Activated naive CD8-positive, alpha-beta T cell (primary cell): ENCODE measurements at regions not wholly inside any gene's neighbourhood (a gene's known extent, or its start where the extent isn't known, plus 50 kb on each side); places are given as distances from the start of the nearest gene placed in this dataset.

Experiments
- H3K27ac Mint-ChIP-seq: one replicate; pipeline ENCODE4 v1.8.0; 2021; ENCODE audit warnings: mixed read lengths
- H3K27me3 Mint-ChIP-seq: one replicate; pipeline ENCODE4 v1.8.0; 2021; ENCODE audit warnings: mixed read lengths
- H3K36me3 Mint-ChIP-seq: one replicate; pipeline ENCODE4 v1.8.0; 2021; ENCODE audit warnings: mixed read lengths
- H3K4me1 Mint-ChIP-seq: one replicate; pipeline ENCODE4 v1.8.0; 2021; ENCODE audit warnings: low read depth, mixed read lengths
- H3K4me3 Mint-ChIP-seq: one replicate; pipeline ENCODE4 v1.8.0; 2021; ENCODE audit warnings: mild to moderate bottlenecking, mixed read lengths
- H3K9me3 Mint-ChIP-seq: one replicate; pipeline ENCODE4 v1.8.0; 2021; ENCODE audit warnings: low read depth, mixed read lengths

DNA sequence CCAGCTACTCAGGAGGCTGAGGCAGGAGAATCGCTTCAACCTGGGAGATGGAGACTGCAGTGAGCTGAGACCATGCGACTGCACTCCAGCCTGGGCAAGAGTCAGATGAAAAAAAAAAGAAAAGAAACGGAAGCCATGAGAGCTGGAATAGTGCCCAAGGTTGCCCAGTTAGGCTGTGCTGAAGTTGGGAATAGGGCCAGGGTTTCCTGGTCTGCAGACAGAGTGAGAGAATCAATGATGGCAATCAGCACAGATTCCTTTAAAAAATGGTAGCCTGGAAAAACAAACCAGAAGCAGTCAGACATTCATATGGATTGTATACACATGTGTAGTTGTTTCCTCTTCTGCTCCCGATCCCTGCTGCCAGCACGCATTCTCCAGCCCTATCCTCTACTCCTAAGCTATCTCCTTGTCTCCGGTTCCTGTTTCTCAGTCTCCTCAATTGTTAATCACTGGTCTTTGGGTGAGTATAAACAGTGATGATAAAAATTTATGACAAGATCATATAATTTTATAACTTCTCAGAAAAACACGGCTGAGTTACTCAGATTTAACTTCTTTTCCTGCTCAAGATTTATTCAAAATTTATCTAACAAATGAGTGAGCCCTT lies 316.2 kb upstream of the UMPS start:
- H3K9me3 Mint-ChIP-seq: no peaks in the 10 kb centered on the region
- H3K27me3 Mint-ChIP-seq: peaks cover 6% of the 10 kb centered on the region
- no peak overlapping the region for H3K27ac Mint-ChIP-seq
- no peak overlapping the region for H3K4me3 Mint-ChIP-seq
- H3K36me3 Mint-ChIP-seq: no peaks in the 10 kb centered on the region
- no peaks in the 10 kb centered on the region for H3K4me1 Mint-ChIP-seq

DNA sequence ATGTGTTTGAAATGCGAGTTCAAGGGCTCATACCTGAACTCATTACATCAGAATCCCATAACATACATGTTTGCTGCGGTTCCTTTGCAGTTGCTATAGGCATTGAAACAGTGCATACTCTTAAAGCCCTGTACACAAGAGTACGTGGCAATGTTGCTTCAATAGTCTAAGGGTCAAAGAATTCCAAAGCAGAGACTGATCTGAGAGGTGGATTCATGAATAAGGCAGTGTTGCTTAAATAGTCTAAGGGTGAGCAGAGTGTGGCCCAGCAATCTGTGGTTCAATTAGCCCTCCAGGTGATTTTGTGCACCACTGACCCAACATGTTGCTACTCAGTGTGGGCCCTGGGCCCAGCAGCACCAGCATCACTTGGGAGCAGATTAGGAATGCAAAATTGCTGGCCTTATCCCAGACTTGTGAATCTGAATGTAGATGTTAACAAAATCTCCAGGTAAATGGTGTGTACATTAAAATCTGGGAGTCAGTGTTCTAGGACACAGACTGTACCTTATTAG lies 314.7 kb upstream of the UMPS start:
- no peak overlapping the region for H3K27ac Mint-ChIP-seq
- H3K4me1 Mint-ChIP-seq: no peaks in the 10 kb centered on the region
- no peaks in the 10 kb centered on the region for H3K9me3 Mint-ChIP-seq
- peaks cover 6% of the 10 kb centered on the region for H3K27me3 Mint-ChIP-seq
- H3K4me3 Mint-ChIP-seq: no peak overlapping the region
- H3K36me3 Mint-ChIP-seq: no peaks in the 10 kb centered on the region

DNA sequence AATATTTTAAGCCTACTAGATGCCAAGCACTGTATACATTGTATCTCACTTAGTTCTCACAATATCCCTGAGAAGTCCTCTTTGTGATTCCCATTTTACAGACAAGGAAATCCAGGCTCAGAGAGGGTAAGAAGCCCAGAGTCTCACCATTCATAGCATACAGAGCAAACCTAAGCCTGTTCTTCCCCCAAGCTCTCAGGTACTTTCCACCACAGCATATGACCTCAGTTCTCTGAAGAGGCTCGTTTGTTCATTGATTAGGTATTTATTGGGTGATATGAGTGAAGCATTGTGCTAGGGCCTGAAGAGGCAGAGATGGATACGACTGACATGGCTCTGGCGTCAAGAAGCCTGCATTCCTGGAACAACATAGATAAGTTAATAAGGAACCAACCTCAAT lies 310.9 kb upstream of the UMPS start:
- no peaks in the 10 kb centered on the region for H3K36me3 Mint-ChIP-seq
- no peak overlapping the region for H3K27ac Mint-ChIP-seq
- no peaks in the 10 kb centered on the region for H3K4me1 Mint-ChIP-seq
- no peak overlapping the region for H3K4me3 Mint-ChIP-seq
- peaks cover 2% of the 10 kb centered on the region for H3K27me3 Mint-ChIP-seq
- H3K9me3 Mint-ChIP-seq: no peaks in the 10 kb centered on the region

DNA sequence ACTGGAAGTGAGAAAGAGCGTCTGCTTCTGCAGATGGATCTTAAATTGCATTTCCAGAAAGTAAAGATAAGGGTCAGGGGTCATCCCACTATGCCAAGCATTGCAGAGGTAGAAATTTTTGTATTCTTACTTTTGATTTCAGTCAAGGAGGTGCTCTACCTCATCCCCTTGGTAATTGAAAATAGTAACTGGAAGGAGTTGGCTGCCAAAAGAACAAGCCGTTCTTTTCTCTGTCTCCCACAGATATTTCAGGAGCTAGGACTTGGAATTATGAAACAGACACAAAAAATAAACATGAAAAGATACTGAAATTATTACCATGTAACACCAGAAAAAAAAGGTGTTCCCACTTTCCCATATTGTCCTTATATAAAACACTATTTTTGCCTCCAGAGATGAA lies 309.9 kb upstream of the UMPS start:
- Mint-ChIP-seq H3K36me3 (no peaks in the 10 kb centered on the region), H3K9me3 (no peaks in the 10 kb centered on the region), H3K27me3 (peaks cover 2% of the 10 kb centered on the region), H3K4me3 (no peak overlapping the region), H3K4me1 (no peaks in the 10 kb centered on the region), H3K27ac (no peak overlapping the region)

- Mint-ChIP-seq H3K27ac (no peak overlapping the region), H3K9me3 (no peaks in the 10 kb centered on the region), H3K4me3 (no peak overlapping the region), H3K4me1 (no peaks in the 10 kb centered on the region), H3K36me3 (no peaks in the 10 kb centered on the region), H3K27me3 (peaks cover under 1% of the 10 kb centered on the region)
These were observed 307.4 kb upstream of the UMPS start for GRCh38 chr3:124422805-124423204.

DNA sequence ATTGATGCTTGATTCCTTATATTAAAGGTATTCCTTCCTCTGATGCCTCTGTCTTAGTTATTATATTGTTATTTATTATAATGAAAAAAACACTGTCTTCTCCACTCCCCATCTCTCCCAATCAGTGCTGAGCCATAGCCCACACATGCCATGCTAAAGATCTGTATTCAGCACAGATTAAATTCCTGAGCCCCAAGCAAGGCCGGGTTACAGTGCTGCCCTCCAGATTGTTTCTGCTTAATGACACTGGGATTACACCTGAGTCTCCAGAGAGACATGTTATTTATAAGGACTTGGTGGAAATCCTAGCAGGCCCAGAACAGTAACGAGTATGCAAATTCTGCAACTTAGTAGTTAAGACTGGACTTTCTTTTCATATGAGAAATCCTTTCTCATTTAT lies 305.9 kb upstream of the UMPS start:
- Mint-ChIP-seq H3K36me3 (no peaks in the 10 kb centered on the region), H3K9me3 (no peaks in the 10 kb centered on the region), H3K4me3 (no peak overlapping the region), H3K27me3 (no peaks in the 10 kb centered on the region), H3K4me1 (no peaks in the 10 kb centered on the region), H3K27ac (no peak overlapping the region)

DNA sequence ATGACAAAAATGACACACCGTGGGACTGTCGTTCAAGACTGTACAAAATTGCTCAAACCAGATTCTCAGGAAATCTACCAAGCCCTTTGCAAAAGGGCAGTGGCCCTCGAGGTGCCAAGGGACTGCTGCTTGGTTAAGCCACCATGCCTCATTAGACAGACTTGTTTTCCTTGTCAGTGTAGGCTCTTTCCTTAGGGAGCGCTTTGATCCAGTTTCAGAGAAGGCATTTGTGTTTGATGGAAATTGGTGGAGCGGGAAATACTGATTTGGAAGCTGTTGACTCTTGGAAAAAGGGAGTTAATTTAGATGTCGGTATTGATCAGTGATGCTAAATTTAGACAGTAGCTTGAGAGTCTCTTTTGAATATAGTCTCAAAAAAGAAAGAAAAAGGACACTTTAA lies 304.3 kb upstream of the UMPS start:
- H3K4me3 Mint-ChIP-seq: no peak overlapping the region
- no peaks in the 10 kb centered on the region for H3K36me3 Mint-ChIP-seq
- no peaks in the 10 kb centered on the region for H3K4me1 Mint-ChIP-seq

GRCh38 chr3:124428372-124429128 lies 301.7 kb upstream of the UMPS start:
- Mint-ChIP-seq H3K9me3 (no peaks in the 10 kb centered on the region), H3K27ac (no peak overlapping the region), H3K4me3 (no peak overlapping the region), H3K27me3 (peaks cover 8% of the 10 kb centered on the region), H3K4me1 (no peaks in the 10 kb centered on the region), H3K36me3 (no peaks in the 10 kb centered on the region)

More for the DNA sequence above, 304.3 kb upstream of the UMPS start:
- Mint-ChIP-seq H3K27me3 (peaks cover 5% of the 10 kb centered on the region), H3K9me3 (no peaks in the 10 kb centered on the region), H3K27ac (no peak overlapping the region)

GRCh38 chr3:124429129-124429815 lies 301.0 kb upstream of the UMPS start:
- H3K27me3 Mint-ChIP-seq: peaks cover 8% of the 10 kb centered on the region
- no peaks in the 10 kb centered on the region for H3K4me1 Mint-ChIP-seq
- no peak overlapping the region for H3K27ac Mint-ChIP-seq
- H3K9me3 Mint-ChIP-seq: no peaks in the 10 kb centered on the region
- no peaks in the 10 kb centered on the region for H3K36me3 Mint-ChIP-seq
- H3K4me3 Mint-ChIP-seq: no peak overlapping the region

GRCh38 chr3:124431331-124431994 lies 298.8 kb upstream of the UMPS start:
- no peak overlapping the region for H3K27ac Mint-ChIP-seq

GRCh38 chr3:124434176-124434575 lies 296.1 kb upstream of the UMPS start:
- H3K4me1 Mint-ChIP-seq: no peaks in the 10 kb centered on the region
- H3K27ac Mint-ChIP-seq: no peak overlapping the region
- no peaks in the 10 kb centered on the region for H3K36me3 Mint-ChIP-seq
- no peak overlapping the region for H3K4me3 Mint-ChIP-seq
- H3K9me3 Mint-ChIP-seq: no peaks in the 10 kb centered on the region
- peaks cover 8% of the 10 kb centered on the region for H3K27me3 Mint-ChIP-seq

More at GRCh38 chr3:124431331-124431994, 298.8 kb upstream of the UMPS start:
- no peak overlapping the region for H3K4me3 Mint-ChIP-seq
- H3K36me3 Mint-ChIP-seq: no peaks in the 10 kb centered on the region
- H3K4me1 Mint-ChIP-seq: no peaks in the 10 kb centered on the region
- peaks cover 8% of the 10 kb centered on the region for H3K27me3 Mint-ChIP-seq
- H3K9me3 Mint-ChIP-seq: no peaks in the 10 kb centered on the region

DNA sequence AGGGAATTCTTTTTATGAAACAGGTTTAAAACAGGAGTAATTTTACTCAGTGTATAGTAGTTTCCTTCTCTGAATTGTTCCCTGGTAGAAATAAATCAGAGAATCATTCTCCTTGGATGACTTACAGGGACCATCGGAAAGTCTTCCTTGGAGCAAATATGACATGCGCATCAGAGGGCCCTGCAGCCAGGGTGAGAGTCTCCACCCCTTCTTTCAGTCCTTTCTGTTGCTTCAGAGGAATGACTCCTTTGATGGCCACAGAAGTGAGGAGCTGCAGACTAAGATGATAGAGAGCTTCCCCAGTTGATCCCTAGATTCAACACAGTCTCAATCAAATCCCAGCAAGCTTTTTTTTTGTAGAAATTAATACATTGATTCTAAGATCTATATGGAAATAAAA lies 294.8 kb upstream of the UMPS start:
- H3K9me3 Mint-ChIP-seq: no peaks in the 10 kb centered on the region
- no peak overlapping the region for H3K27ac Mint-ChIP-seq
- no peak overlapping the region for H3K4me3 Mint-ChIP-seq
- H3K27me3 Mint-ChIP-seq: peaks cover 3% of the 10 kb centered on the region
- no peaks in the 10 kb centered on the region for H3K36me3 Mint-ChIP-seq
- H3K4me1 Mint-ChIP-seq: no peaks in the 10 kb centered on the region

GRCh38 chr3:124438813-124439212 lies 291.4 kb upstream of the UMPS start:
- Mint-ChIP-seq H3K36me3 (no peaks in the 10 kb centered on the region), H3K4me3 (no peak overlapping the region), H3K9me3 (no peaks in the 10 kb centered on the region), H3K27ac (no peak overlapping the region), H3K27me3 (peaks cover 6% of the 10 kb centered on the region), H3K4me1 (no peaks in the 10 kb centered on the region)

- Mint-ChIP-seq H3K36me3 (no peaks in the 10 kb centered on the region), H3K27ac (no peak overlapping the region), H3K9me3 (no peaks in the 10 kb centered on the region), H3K4me1 (no peaks in the 10 kb centered on the region), H3K27me3 (peaks cover 7% of the 10 kb centered on the region), H3K4me3 (no peak overlapping the region)
These were observed 290.6 kb upstream of the UMPS start for GRCh38 chr3:124439603-124440002.

- Mint-ChIP-seq H3K27me3 (peaks cover 7% of the 10 kb centered on the region), H3K4me3 (no peak overlapping the region), H3K9me3 (no peaks in the 10 kb centered on the region), H3K4me1 (no peaks in the 10 kb centered on the region), H3K27ac (no peak overlapping the region), H3K36me3 (no peaks in the 10 kb centered on the region)
These were observed 288.5 kb upstream of the UMPS start for GRCh38 chr3:124441766-124442165.
